Right lobe of liver (tissue), 6 donors: ENCODE measurements at regions not wholly inside any gene's neighbourhood (a gene's known extent, or its start where the extent isn't known, plus 50 kb on each side); places are given as distances from the start of the nearest gene placed in this dataset.

Experiments used
- ATAC-seq, 4 donors: fragments of 200-7000 bp; cut with Tn5 transposase; one replicate each; pipeline ENCODE4 v1.9.1; 2020; ENCODE audit warnings: mild to moderate bottlenecking in 4 of 4, moderate library complexity in 4 of 4
- DNase-seq, 3 donors: peaks; one replicate each; pipeline ENCODE4 v3.0.0-alpha.2; 2020
- H3K27ac ChIP-seq, 3 donors: fragments of 200-600 bp; one replicate each; pipeline ENCODE4 v1.8.0; 2022
- H3K27me3 ChIP-seq, 2 donors: fragments of 200-600 bp; one replicate each; pipeline ENCODE4 v1.8.0; 2022
- H3K36me3 ChIP-seq, 4 donors: fragments of 200-600 bp; sonication (generic) in 1 of 4; one replicate each; pipeline versions ENCODE4 v1.5.1 to v1.8.0; 2017 to 2022; ENCODE audit warnings: control low read depth in 1 of 4
- H3K4me1 ChIP-seq, 4 donors: fragments of 200-600 bp; sonication (generic) in 1 of 4; one replicate each; pipeline versions ENCODE4 v1.5.1 to v1.8.0; 2017 to 2022; ENCODE audit warnings: control low read depth in 1 of 4
- H3K4me3 ChIP-seq, 3 donors: fragments of 200-600 bp; one replicate each; pipeline ENCODE4 v1.8.0; 2022
- H3K9me3 ChIP-seq, 4 donors: fragments of 200-600 bp; sonication (generic) in 1 of 4; one replicate each; pipeline versions ENCODE4 v1.5.1 to v1.8.0; 2017 to 2022; ENCODE audit warnings: control low read depth in 1 of 4
- CTCF ChIP-seq, 4 donors: fragments of 200-600 bp in 3 of 4; fragments of 450-650 bp in 1 of 4; IDR thresholded peaks; one replicate each; pipeline versions ENCODE4 v1.5.1 to v1.8.0; 2016 to 2022; ENCODE audit warnings: antibody characterized with exemption in 4 of 4, mild to moderate bottlenecking in 2 of 4
- POLR2A ChIP-seq: fragments of 450-650 bp; IDR thresholded peaks from one replicate; pipeline ENCODE4 v1.6.1; 2017; ENCODE audit warnings: antibody characterized with exemption, mild to moderate bottlenecking
- WGBS: methylation state at CpG from one replicate; pipeline ENCODE4 v1.1.6; 2018; ENCODE audit warnings: low coverage, low lambda C conversion rate; ENCODE audit not compliant: insufficient coverage; ENCODE audit errors: missing lambda C conversion rate; 5-methylcytosine and 5-hydroxymethylcytosine counted together
- intact Hi-C, 2 donors: fragments of 100-400 bp; cut with DNase I; formaldehyde crosslinking; loops; one replicate each; pipeline versions ENCODE4 v1.11.2 to v1.14.1; 2022
- donor health status: DM: no; HTN: yes; CAD: no.
- donor health status: DM: no; HTN: no; CAD: no.
- donor health status: DM: no; HTN: no; CAD: no.
- donor health status: DM: no; HTN: yes; CAD: no.
- donor health status: DM: no; HTN: yes; CAD: no.

- Histone ChIP-seq H3K9me3 (no peaks in the 10 kb centered on the region), H3K27me3 (no peaks in the 10 kb centered on the region), H3K4me1 (no peaks in the 10 kb centered on the region), H3K27ac (no peak overlapping the region), H3K36me3 (no peaks in the 10 kb centered on the region), H3K4me3 (no peak overlapping the region)
- no peak for DNase-seq
- TF ChIP-seq POLR2A (no peak), CTCF (IDR thresholded peaks at IDR 0.05) (no peak)
- intact Hi-C loops = no loop called here
- WGBS = 25% methylated on average over 2 of the region's 2 CpGs
- ATAC-seq = no peak
These were observed 144.8 kb upstream of the UNC5C start for GRCh38 chr4:95693594-95693993.

GRCh38 chr4:95676190-95676589 lies 127.4 kb upstream of the UNC5C start:
- H3K36me3 ChIP-seq = no peaks in the 10 kb centered on the region
- intact Hi-C loops = no loop called here
- H3K9me3 ChIP-seq = no peaks in the 10 kb centered on the region
- H3K4me1 ChIP-seq = no peaks in the 10 kb centered on the region
- DNase-seq = no peak
- H3K4me3 ChIP-seq = no peak overlapping the region
- H3K27me3 ChIP-seq = no peaks in the 10 kb centered on the region
- ATAC-seq = no peak
- 0% methylated on average over 1 of the region's 1 CpG for WGBS
- no peak overlapping the region for H3K27ac ChIP-seq
- TF ChIP-seq POLR2A = no peak
- TF ChIP-seq CTCF (IDR thresholded peaks at IDR 0.05) = no peak

GRCh38 chr4:95675623-95676022 lies 126.8 kb upstream of the UNC5C start:
- H3K36me3 ChIP-seq = no peaks in the 10 kb centered on the region
- intact Hi-C loops = no loop called here
- H3K4me3 ChIP-seq = no peak overlapping the region
- TF ChIP-seq CTCF (IDR thresholded peaks at IDR 0.05) = no peak
- no peak for TF ChIP-seq POLR2A
- ATAC-seq (no peak), DNase-seq (no peak)
- H3K4me1 ChIP-seq = no peaks in the 10 kb centered on the region
- no peaks in the 10 kb centered on the region for H3K9me3 ChIP-seq
- no peak overlapping the region for H3K27ac ChIP-seq
- no peaks in the 10 kb centered on the region for H3K27me3 ChIP-seq

GRCh38 chr4:95674521-95674981 lies 125.8 kb upstream of the UNC5C start:
- Histone ChIP-seq H3K4me1 (no peaks in the 10 kb centered on the region), H3K4me3 (no peak overlapping the region), H3K27me3 (no peaks in the 10 kb centered on the region), H3K9me3 (no peaks in the 10 kb centered on the region), H3K36me3 (no peaks in the 10 kb centered on the region), H3K27ac (no peak overlapping the region)
- intact Hi-C loops = no loop called here
- WGBS = 33% methylated on average over 2 of the region's 2 CpGs
- peak in 1 of 4 donors; percentile 23 for ATAC-seq
- no peak for DNase-seq
- TF ChIP-seq CTCF (IDR thresholded peaks at IDR 0.05) (no peak), POLR2A (no peak)

GRCh38 chr4:95672811-95673210 lies 124.0 kb upstream of the UNC5C start:
- TF ChIP-seq POLR2A = no peak
- TF ChIP-seq CTCF (IDR thresholded peaks at IDR 0.05) = no peak
- Histone ChIP-seq H3K4me3 (no peak overlapping the region), H3K4me1 (no peaks in the 10 kb centered on the region), H3K27me3 (no peaks in the 10 kb centered on the region), H3K36me3 (no peaks in the 10 kb centered on the region), H3K27ac (no peak overlapping the region), H3K9me3 (no peaks in the 10 kb centered on the region)
- ATAC-seq (no peak), DNase-seq (no peak)
- intact Hi-C loops = no loop called here
- WGBS = 41% methylated on average over 1 of the region's 1 CpG
